ENCODE measurements at regions not wholly inside any gene's neighbourhood (a gene's known extent, or its start where the extent isn't known, plus 50 kb on each side); places are given as distances from the start of the nearest gene placed in this dataset.

DNA sequence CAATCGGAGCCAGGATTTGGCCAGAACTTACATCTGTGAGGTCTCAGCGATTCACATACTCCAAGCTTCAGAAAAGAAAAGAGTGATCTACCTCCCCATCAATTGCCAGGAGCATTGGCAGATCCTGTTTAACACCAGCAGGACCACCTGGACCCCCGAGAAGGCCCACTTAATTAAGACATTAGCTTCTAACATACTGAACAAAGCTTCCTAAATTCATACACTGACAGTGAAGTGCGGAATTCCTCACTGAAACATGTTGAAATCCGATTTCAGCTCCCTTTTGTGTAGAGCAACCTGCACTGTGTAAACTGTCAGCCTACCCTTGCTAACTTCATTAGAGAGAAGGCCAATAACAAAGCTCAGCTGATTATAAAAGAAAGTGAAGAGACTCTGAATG, 274.0 kb downstream of the NOVA1 start:
- no peaks in the 10 kb centered on the region for H4K20me1 ChIP-seq (replicated peaks; ENCODE audit: control insufficient read depth, extremely low read depth, insufficient read depth, low read length)
- no peak overlapping the region for H3K9ac ChIP-seq (replicated peaks; ENCODE audit: extremely low read depth, insufficient read depth, low read length)
- H3K36me3 ChIP-seq (ENCODE audit: control insufficient read depth in 2 of 2, extremely low read depth in 1 of 2, insufficient read depth in 2 of 2, low read length in 2 of 2): no peaks in the 10 kb centered on the region
- H3K27me3 ChIP-seq (ENCODE audit: control insufficient read depth in 2 of 2, insufficient read depth in 2 of 2, low read length in 2 of 2): no peaks in the 10 kb centered on the region
- intact Hi-C loops (cut with micrococcal nuclease) (no loop called here), dilution Hi-C loops (cut with MboI; ENCODE audit: extremely low pct_ligation_motif_present, low sequenced_read_pairs) (no loop called here)
- TF ChIP-seq GATA2 (IDR thresholded peaks at IDR 0.05; ENCODE audit: insufficient read depth, insufficient read length, low read depth, low read length): no peak
- TF ChIP-seq POLR2AphosphoS5 (IDR thresholded peaks at IDR 0.05; ENCODE audit: insufficient read depth, low read depth, low read length): no peak
- no peak for TF ChIP-seq FOS (IDR thresholded peaks at IDR 0.05; ENCODE audit: borderline replicate concordance, insufficient read depth, low read length)
- no peak for TF ChIP-seq MYC (IDR thresholded peaks at IDR 0.05; ENCODE audit: low read depth, low read length)
- TF ChIP-seq EZH2 (IDR thresholded peaks at IDR 0.05; ENCODE audit: borderline replicate concordance, low read depth, low read length, severe bottlenecking): no peak
- no peak for TF ChIP-seq JUN (IDR thresholded peaks at IDR 0.05; ENCODE audit: borderline replicate concordance, insufficient read depth, insufficient read length, low read depth)
- TF ChIP-seq, protein P1, sequence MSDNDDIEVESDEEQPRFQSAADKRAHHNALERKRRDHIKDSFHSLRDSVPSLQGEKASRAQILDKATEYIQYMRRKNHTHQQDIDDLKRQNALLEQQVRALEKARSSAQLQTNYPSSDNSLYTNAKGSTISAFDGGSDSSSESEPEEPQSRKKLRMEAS (IDR thresholded peaks at IDR 0.05; ENCODE audit: insufficient read depth, insufficient read length): no peak
- TF ChIP-seq, protein P2, sequence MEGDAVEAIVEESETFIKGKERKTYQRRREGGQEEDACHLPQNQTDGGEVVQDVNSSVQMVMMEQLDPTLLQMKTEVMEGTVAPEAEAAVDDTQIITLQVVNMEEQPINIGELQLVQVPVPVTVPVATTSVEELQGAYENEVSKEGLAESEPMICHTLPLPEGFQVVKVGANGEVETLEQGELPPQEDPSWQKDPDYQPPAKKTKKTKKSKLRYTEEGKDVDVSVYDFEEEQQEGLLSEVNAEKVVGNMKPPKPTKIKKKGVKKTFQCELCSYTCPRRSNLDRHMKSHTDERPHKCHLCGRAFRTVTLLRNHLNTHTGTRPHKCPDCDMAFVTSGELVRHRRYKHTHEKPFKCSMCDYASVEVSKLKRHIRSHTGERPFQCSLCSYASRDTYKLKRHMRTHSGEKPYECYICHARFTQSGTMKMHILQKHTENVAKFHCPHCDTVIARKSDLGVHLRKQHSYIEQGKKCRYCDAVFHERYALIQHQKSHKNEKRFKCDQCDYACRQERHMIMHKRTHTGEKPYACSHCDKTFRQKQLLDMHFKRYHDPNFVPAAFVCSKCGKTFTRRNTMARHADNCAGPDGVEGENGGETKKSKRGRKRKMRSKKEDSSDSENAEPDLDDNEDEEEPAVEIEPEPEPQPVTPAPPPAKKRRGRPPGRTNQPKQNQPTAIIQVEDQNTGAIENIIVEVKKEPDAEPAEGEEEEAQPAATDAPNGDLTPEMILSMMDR (IDR thresholded peaks at IDR 0.05; ENCODE audit: extremely low read depth in 1 of 2, insufficient read depth in 1 of 2, low read depth in 1 of 2, low read length in 2 of 2): no peak
- TF ChIP-seq POLR2A (IDR thresholded peaks at IDR 0.05; ENCODE audit: low read depth, low read length): no peak
- no peak overlapping the region for H3K4me2 ChIP-seq (ENCODE audit: insufficient read depth, low read length)
- FAIRE-seq (no peak), DNase-seq (ENCODE audit: low read depth, low spot score) (no peak)
- no peak overlapping the region for H2AFZ ChIP-seq (ENCODE audit: low read depth, low read length)
- no peaks in the 10 kb centered on the region for H3K9me1 ChIP-seq (replicated peaks; ENCODE audit: control insufficient read depth, extremely low read depth, insufficient read depth, low read length)
- no peaks in the 10 kb centered on the region for H3K79me2 ChIP-seq (ENCODE audit: control insufficient read depth, insufficient read depth, low read length)
- no peak overlapping the region for H3K4me3 ChIP-seq (replicated peaks in 1 of 3; ENCODE audit: insufficient read depth in 1 of 3, low read depth in 1 of 3, low read length in 3 of 3)
- no TSS peak for BruUV-seq (replicated peaks)
- H3K9me3 ChIP-seq (replicated peaks; ENCODE audit: control insufficient read depth, insufficient read depth, low read length): no peaks in the 10 kb centered on the region
- H3K27ac ChIP-seq (ENCODE audit: insufficient read depth, low read depth, low read length): no peak overlapping the region
- ChIA-PET CTCF (no interaction called here), POLR2A (no interaction called here)
- H3K4me1 ChIP-seq (ENCODE audit: control insufficient read depth, extremely low read depth, insufficient read depth, low read length): no peaks in the 10 kb centered on the region
